ENCODE measurements at regions not wholly inside any gene's neighbourhood (a gene's known extent, or its start where the extent isn't known, plus 50 kb on each side); places are given as distances from the start of the nearest gene placed in this dataset.

DNA sequence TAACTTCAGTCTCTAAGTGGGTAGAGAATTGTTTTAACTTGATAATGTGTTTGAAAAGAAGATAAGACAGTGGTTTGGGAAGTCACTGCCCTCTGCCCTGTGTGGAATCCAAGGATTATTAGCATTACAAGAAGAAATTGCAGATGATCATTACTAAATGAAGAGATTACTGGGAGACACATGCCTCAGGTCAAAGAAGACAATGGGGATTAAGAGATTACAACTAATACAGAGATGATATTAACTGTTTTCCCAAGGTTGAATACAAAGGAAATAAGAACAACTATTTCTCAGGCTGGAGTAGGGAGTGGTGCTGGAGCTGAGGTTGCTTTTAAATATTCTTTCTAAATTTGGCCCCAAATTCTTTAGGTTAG is 166.0 kb downstream of the TRMT11 start:
- DNase-seq = no peak

- DNase-seq = no peak
Measured at GRCh38 chr6:126153661-126154060, 167.3 kb downstream of the TRMT11 start.

DNA sequence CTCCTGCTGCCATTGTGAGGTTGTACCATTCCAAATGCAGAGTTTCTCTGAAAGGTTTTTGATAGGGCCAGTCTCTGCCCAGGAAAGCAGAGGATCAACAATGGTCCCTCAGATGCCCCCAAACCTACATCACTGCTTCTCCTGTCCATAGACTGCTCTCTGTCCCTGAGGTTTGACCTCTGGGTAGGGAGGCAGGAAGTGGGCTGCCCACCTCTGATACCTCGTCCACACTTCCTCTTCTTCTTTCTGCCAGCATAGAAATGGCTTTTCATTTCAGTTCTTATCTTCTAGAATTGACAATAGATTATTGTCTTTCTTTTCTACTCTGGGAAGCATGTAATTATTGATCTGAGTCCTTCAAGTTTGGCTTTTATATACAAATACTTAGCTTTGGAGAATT is 170.6 kb downstream of the TRMT11 start:
- DNase-seq = no peak

DNA sequence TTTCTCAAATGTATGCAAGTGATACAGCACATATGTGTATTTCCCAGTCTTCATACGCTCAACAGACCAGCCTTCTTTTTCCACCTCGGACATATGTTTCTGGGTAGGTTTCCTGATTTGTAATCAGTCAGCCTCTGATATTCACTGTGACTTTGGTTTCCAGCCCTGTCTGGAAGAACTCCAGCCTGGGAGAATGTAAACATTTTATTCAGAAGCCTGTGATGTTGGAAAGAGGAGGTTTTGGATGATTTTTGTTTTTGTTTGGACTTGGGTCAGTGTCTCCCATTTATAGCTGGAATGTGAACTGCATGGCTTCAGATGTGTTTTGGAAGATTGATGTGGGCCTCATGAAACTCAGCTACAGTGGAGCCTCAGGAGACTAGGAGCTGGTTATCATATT is 172.2 kb upstream of the CENPW start:
- DNase-seq = no peak

- no peak for DNase-seq
Measured at GRCh38 chr6:126170433-126170832, 169.5 kb upstream of the CENPW start.

DNA sequence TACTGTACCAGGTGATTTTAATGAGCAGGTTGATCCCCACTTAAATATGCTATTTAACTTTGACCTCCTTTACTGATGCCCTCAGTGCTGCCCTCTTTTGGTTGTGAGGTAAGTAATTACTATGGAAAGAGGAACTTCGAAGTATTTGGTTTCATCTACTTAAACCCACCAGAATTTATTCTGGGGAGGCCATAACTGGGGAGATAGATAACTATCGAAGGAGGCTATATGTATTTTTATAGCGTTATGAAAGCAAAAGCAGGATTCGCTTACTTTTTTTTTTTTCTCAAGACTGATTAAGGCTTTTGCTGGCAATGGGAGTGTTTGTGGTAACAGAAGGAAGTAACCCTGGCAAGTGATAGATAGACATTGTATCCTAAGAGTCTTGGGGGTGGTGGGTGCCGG is 168.9 kb upstream of the CENPW start:
- no peak for DNase-seq

GRCh38 chr6:126172131-126172530 is 167.8 kb upstream of the CENPW start:
- no peak for DNase-seq

GRCh38 chr6:126173265-126173664 is 166.7 kb upstream of the CENPW start:
- DNase-seq = no peak

GRCh38 chr6:126174697-126175096 is 165.2 kb upstream of the CENPW start:
- DNase-seq = no peak

- DNase-seq = no peak
Measured at GRCh38 chr6:126175251-126175650, 164.7 kb upstream of the CENPW start.

GRCh38 chr6:126176282-126176681 is 163.6 kb upstream of the CENPW start:
- no peak for DNase-seq

DNA sequence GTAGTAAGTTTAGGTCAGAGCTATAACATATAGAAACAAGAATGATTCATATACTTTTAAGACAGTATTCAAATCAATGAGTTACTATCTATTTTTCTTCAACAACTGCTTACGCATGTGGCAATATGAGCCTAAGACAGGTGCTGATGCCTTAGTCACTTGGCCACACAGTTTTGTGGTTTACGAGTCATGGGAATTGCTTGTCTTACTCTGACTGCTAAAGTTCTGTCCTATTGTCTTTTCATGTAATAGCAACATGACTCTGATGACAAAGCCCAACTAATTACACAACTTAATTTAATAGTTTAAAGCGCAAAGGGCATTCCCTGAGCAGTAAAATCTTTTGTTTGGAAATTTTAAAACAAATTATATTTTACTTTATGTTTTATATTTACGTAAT is 159.3 kb upstream of the CENPW start:
- no peak for DNase-seq

- DNase-seq = no peak
Measured at GRCh38 chr6:126181173-126181741, 158.7 kb upstream of the CENPW start.

GRCh38 chr6:126181890-126182289 is 158.0 kb upstream of the CENPW start:
- DNase-seq = no peak

DNA sequence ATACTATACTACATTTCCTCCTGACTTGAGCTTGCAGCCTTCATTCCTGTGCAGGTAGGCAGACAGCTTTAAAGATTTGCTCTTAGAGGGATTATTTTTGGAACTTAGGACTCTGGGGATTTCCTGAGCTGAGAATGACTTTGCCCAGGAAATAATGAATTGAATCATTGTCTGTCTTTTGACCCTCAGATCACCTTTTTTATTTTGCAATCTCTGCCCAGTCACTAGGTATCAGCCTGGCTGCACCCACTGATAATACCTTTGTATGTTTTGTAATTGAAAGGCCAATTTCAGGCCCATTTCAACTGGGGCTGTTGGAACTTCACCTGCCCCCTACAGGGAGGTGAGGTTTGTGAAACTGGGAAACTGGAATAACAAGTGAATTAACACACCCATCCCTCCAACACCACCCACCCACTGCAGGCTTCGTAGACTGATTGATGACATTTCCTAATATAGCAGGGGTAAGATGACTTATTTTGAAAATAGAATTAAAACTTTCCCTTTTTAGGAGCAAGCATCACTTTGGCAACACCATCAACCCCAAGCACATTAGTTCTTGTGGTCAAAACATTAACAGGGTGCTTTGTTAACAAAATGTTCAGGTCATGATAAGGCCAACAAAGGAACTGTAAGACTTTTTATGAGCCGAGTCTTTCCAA is 157.1 kb upstream of the CENPW start:
- DNase-seq = no peak

- no peak for DNase-seq
Measured at GRCh38 chr6:126185774-126186173, 154.1 kb upstream of the CENPW start.

GRCh38 chr6:126188279-126188909 is 151.5 kb upstream of the CENPW start:
- DNase-seq = no peak

DNA sequence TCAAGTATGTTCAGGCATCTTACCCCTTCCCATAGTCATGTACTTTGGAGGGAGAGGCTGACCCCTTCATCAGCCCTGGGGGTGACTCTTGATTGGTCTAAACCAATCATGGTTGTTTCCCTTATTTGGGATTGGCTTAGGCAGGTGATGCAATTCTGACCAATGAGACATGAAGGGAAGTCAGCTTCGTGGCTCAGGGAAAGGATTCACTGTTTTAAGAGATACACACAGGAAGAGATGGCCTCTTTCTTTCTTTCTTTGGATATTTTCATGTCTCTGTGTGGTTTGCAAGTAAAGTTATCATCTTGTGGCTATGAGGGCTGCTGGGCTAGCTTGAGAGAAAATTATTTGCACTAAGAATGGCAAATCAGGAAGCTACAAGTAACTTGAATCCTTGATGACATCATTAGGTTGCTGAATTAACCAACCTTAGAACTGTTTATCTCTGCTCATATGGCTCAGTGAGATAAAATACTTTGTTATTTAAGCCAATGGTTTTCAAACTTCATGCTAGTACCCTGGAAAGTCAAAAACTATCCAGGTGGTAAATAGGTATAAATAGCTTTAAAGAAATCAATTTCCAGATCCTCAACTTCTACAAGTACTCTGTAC is 144.2 kb upstream of the CENPW start:
- no peak for DNase-seq

DNA sequence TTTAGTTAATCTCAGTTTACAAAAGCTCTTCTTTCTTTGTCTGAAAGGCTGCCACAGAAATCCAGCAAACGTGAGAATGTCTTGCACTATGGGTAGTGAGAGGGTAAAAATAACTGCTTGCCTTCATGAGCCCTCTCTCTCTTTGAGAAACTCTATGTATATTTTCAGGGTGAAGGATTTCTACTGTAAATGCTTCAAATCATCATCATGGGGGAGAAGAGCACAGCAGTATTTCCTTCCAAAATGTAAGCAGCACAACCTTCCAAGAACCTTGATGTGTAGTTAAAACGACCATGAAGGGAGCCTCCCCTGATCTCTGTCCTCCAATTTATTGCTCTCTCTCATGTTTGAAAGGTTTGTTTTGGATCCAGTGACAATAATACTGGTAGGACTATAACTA is 141.3 kb upstream of the CENPW start:
- no peak for DNase-seq

GRCh38 chr6:126199466-126199865 is 140.4 kb upstream of the CENPW start:
- DNase-seq = no peak

DNA sequence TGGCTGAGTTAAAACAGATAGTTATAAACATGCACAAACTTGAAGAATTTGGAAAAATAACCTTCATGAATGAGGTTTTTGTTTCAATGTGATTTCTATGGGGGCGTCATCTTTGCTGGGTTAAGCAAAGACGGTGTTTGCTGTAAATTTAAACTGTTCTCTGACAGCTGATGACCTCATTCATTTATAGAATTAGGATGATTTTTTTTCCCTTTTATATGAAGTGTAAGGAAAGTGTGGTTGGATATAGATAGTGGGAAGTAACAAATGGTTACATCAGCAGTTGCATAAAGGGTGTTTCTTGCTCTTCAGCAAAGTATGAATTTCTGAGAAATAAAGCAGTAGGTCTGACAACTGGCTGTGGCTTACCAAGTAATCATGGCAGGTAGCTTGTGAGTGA is 137.2 kb upstream of the CENPW start:
- DNase-seq = no peak

- no peak for DNase-seq
Measured at GRCh38 chr6:126204126-126204525, 135.8 kb upstream of the CENPW start.

DNA sequence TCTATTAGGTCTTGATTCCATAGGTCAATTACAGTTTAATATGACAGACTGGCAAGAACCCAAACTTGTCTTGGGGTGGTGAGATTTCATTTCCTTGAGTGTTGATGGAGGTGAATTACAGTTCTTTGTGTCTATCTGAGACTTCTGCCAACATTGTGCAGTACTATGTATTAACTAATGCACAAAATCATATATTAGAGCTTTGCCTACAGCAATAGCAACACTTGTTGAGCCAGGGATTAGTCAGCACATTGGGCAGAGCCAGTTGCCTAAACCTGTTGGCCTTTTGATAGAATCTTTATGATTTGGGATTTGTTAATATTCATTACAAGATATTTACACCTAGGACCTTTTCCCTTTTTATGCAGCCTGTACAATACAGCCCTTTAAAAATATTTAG is 135.3 kb upstream of the CENPW start:
- no peak for DNase-seq

- no peak for DNase-seq
Measured at GRCh38 chr6:126206504-126207246, 133.2 kb upstream of the CENPW start.

All from NCI-H1417 treated with DMSO at 0.1 percent for 48 hours (cell line).